ENCODE measurements at regions not wholly inside any gene's neighbourhood (a gene's known extent, or its start where the extent isn't known, plus 50 kb on each side); places are given as distances from the start of the nearest gene placed in this dataset.

DNA sequence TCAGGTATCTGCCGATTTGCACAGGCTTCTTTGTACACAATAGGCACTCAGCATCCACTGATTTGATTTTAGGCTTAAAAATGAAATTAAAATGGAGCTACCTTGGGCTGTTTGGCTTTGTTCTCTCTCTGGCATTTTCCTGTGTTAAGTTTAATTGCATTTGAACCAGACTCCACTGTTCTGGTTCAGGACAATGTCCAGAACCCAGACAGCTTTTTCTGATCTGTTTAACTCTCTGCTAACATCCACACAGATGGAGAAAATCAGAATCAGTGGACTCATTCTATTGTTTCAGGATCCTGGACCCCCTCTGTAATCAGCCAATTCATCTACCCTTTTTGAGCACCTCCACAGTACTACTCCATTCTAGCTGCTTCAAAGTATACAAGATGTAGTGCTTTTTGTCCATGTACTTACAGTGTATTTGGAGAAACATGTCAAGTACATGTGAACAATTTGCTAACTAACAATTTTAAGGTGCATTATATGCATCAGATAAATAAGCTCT lies 248.1 kb downstream of the PTBP2 start:
- TF ChIP-seq POLR2A (IDR thresholded peaks at IDR 0.05): no peak
- TF ChIP-seq CTCF (IDR thresholded peaks at IDR 0.05): no peak
